NB4 (cell line): ENCODE measurements at regions not wholly inside any gene's neighbourhood (a gene's known extent, or its start where the extent isn't known, plus 50 kb on each side); places are given as distances from the start of the nearest gene placed in this dataset.

Source experiments
- MYC ChIP-seq: IDR thresholded peaks from 2 replicates; pipeline ENCODE4 v1.6.1; 2011; ENCODE audit warnings: low read depth, low read length
- POLR2A ChIP-seq: IDR thresholded peaks from 2 replicates; pipeline ENCODE4 v1.6.1; 2011; ENCODE audit warnings: mild to moderate bottlenecking; ENCODE audit not compliant: insufficient read length; ENCODE audit errors: extremely low read depth
- TF ChIP-seq, protein P1 (sequence below): IDR thresholded peaks from one replicate; pipeline ENCODE4 v1.5.1; 2012; ENCODE audit warnings: low read depth, low read length
- TF ChIP-seq, protein P2 (sequence below): IDR thresholded peaks from 2 replicates; pipeline ENCODE4 v1.6.1; 2011; ENCODE audit warnings: low read depth, low read length

DNA sequence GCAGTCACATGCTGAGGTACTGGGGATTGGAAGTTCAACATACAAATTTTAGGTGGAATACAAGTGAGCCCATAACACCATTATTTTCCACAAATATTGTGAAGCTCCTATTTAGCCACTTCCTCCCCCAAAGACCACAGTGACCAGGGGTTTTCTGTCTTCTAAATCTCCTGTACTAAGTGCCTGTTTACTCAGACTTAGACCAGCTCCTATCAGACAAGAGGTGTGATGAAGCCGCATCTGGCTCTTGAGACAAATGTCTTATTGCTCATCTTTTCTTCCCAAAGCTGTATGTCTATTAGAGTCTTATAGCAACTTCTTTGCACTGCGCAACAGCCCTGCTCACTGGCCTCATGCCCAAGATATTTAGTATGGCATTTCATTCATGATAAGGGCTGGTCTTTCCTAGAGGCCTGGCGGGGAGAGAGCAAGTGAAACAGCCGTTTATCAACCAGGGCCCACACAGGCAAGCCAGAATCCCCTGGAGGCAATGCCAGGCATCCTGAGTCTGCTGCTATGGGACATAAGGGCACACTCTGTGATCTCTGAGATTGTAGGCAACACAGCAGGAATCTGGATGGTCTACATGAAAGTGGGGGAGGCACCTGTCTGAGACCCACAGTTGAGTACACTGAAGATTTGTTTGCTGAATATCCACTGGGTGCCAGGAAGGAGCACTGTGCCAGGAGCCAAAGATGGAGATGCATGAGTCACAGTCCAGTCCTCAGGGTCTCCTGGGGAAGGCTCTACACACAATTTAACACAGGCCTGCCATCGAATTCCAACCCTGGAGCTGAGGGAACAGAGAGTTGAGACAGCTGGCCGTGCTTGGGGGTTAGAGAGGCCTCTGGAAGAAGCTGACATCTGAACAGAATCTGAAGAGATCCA, 78.5 kb upstream of the NCAM1 start:
- TF ChIP-seq, protein P1, sequence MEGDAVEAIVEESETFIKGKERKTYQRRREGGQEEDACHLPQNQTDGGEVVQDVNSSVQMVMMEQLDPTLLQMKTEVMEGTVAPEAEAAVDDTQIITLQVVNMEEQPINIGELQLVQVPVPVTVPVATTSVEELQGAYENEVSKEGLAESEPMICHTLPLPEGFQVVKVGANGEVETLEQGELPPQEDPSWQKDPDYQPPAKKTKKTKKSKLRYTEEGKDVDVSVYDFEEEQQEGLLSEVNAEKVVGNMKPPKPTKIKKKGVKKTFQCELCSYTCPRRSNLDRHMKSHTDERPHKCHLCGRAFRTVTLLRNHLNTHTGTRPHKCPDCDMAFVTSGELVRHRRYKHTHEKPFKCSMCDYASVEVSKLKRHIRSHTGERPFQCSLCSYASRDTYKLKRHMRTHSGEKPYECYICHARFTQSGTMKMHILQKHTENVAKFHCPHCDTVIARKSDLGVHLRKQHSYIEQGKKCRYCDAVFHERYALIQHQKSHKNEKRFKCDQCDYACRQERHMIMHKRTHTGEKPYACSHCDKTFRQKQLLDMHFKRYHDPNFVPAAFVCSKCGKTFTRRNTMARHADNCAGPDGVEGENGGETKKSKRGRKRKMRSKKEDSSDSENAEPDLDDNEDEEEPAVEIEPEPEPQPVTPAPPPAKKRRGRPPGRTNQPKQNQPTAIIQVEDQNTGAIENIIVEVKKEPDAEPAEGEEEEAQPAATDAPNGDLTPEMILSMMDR = no peak
- TF ChIP-seq, protein P2, sequence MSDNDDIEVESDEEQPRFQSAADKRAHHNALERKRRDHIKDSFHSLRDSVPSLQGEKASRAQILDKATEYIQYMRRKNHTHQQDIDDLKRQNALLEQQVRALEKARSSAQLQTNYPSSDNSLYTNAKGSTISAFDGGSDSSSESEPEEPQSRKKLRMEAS = no peak
- no peak for TF ChIP-seq POLR2A
- TF ChIP-seq MYC = no peak
